Keratinocyte (primary cell): ENCODE measurements at regions not wholly inside any gene's neighbourhood (a gene's known extent, or its start where the extent isn't known, plus 50 kb on each side); places are given as distances from the start of the nearest gene placed in this dataset.

Source experiments
- DNase-seq: peaks from one replicate; pipeline ENCODE4 v3.0.0-alpha.2; 2011; ENCODE audit warnings: low read depth, missing footprints, low spot score
- FAIRE-seq: peaks from 2 replicates; lab custom pipeline; 2011; peaks lifted over from hg19 to GRCh38; lab: Jason Lieb, UNC
- H2AFZ ChIP-seq: 2 replicates; pipeline ENCODE4 v1.6.0; 2012; ENCODE audit warnings: low read length, control low read depth, inconsistent platforms; ENCODE audit not compliant: control insufficient read depth
- H3K27ac ChIP-seq: 2 replicates; pipeline ENCODE4 v1.5.1; 2011; ENCODE audit warnings: low read length; ENCODE audit not compliant: control insufficient read depth, insufficient read depth
- H3K27me3 ChIP-seq: 3 replicates; pipeline ENCODE4 v1.6.0; 2011; ENCODE audit warnings: low read length; ENCODE audit not compliant: control insufficient read depth, insufficient read depth; ENCODE audit errors: extremely low read depth
- H3K36me3 ChIP-seq, 2 experiments: 2 replicates in 1 of 2; 3 replicates in 1 of 2; pipeline ENCODE4 v1.5.1; 2011; ENCODE audit warnings: low read length in 2 of 2, mild to moderate bottlenecking in 1 of 2; ENCODE audit not compliant: control insufficient read depth in 2 of 2, insufficient read depth in 2 of 2; ENCODE audit errors: extremely low read depth in 1 of 2
- H3K4me1 ChIP-seq: 3 replicates; pipeline ENCODE4 v1.5.1; 2011; ENCODE audit warnings: low read length; ENCODE audit not compliant: control insufficient read depth, insufficient read depth; ENCODE audit errors: extremely low read depth
- H3K4me2 ChIP-seq: 3 replicates; pipeline ENCODE4 v1.6.0; 2011; ENCODE audit warnings: low read depth, low read length; ENCODE audit not compliant: control insufficient read depth, insufficient read depth; ENCODE audit errors: extremely low read depth
- H3K4me3 ChIP-seq, 3 experiments: fragments of 200-600 bp in 1 of 3; sonication (generic) in 1 of 3; 2 replicates in 2 of 3; 3 replicates in 1 of 3; pipeline ENCODE4 v1.5.1; 2011 to 2016; ENCODE audit warnings: low read length in 3 of 3, mild to moderate bottlenecking in 3 of 3, control low read depth in 2 of 3, inconsistent platforms in 1 of 3, low read depth in 1 of 3, mixed read lengths in 1 of 3, mixed run types in 1 of 3, moderate library complexity in 1 of 3; ENCODE audit not compliant: control insufficient read depth in 2 of 3, insufficient read depth in 2 of 3; ENCODE audit errors: extremely low read depth in 1 of 3
- H3K79me2 ChIP-seq: 2 replicates; pipeline ENCODE4 v1.6.0; 2012; ENCODE audit warnings: low read length; ENCODE audit not compliant: control insufficient read depth, insufficient read depth
- H3K9ac ChIP-seq: 3 replicates; pipeline ENCODE4 v1.6.0; 2011; ENCODE audit warnings: low read length; ENCODE audit not compliant: control insufficient read depth, insufficient read depth; ENCODE audit errors: extremely low read depth
- H3K9me1 ChIP-seq: 3 replicates; pipeline ENCODE4 v1.6.0; 2011; ENCODE audit warnings: low read length; ENCODE audit not compliant: control insufficient read depth, insufficient read depth; ENCODE audit errors: extremely low read depth
- H3K9me3 ChIP-seq: 2 replicates; pipeline ENCODE4 v1.5.1; 2012; ENCODE audit warnings: low read depth, low read length; ENCODE audit not compliant: control insufficient read depth
- H4K20me1 ChIP-seq: 3 replicates; pipeline ENCODE4 v1.6.0; 2011; ENCODE audit warnings: low read length; ENCODE audit not compliant: control insufficient read depth, insufficient read depth; ENCODE audit errors: extremely low read depth
- CTCF ChIP-seq, 3 experiments: IDR thresholded peaks in 1 of 3; conservative IDR thresholded peaks in 1 of 3; optimal IDR thresholded peaks in 1 of 3; 2 replicates in 2 of 3; 3 replicates in 1 of 3; pipeline versions ENCODE3 to v1.5.1; 2011; ENCODE audit warnings: low read length in 3 of 3, mild to moderate bottlenecking in 3 of 3, moderate library complexity in 2 of 3, control low read depth in 1 of 3, inconsistent platforms in 1 of 3; ENCODE audit not compliant: insufficient read depth in 2 of 3; ENCODE audit errors: extremely low read depth in 1 of 3
- EZH2 ChIP-seq: IDR thresholded peaks from one replicate; pipeline ENCODE4 v1.6.1; 2012; ENCODE audit warnings: inconsistent platforms, mild to moderate bottlenecking, low read length, moderate library complexity
- dilution Hi-C: fragments of 300-500 bp; cut with MboI; formaldehyde crosslinking; loops from one replicate; pipeline ENCODE4 v1.7.0; 2020; ENCODE audit warnings: low sequenced_read_pairs; ENCODE audit not compliant: extremely low pct_ligation_motif_present

GRCh38 chr11:45454917-45455401 is 168.8 kb upstream of the SYT13 start:
- Histone ChIP-seq H3K9ac (no peak overlapping the region), H3K4me2 (no peak overlapping the region), H3K27ac (no peak overlapping the region), H3K36me3 (no peaks in the 10 kb centered on the region), H3K9me3 (no peaks in the 10 kb centered on the region), H3K9me1 (no peaks in the 10 kb centered on the region), H4K20me1 (no peaks in the 10 kb centered on the region), H3K4me3 (no peak overlapping the region), H3K79me2 (no peaks in the 10 kb centered on the region), H2AFZ (no peak overlapping the region), H3K4me1 (no peaks in the 10 kb centered on the region), H3K27me3 (peaks cover 4% of the 10 kb centered on the region)
- dilution Hi-C loops = no loop called here
- DNase-seq = no peak
- TF ChIP-seq CTCF (optimal IDR thresholded peaks at IDR 0.05 in 1 of 3, IDR thresholded peaks at IDR 0.05 in 1 of 3, conservative IDR thresholded peaks at IDR 0.05 in 1 of 3; ENCODE audit: extremely low read depth in 1 of 3, insufficient read depth in 2 of 3, low read length in 3 of 3) (no peak), EZH2 (no peak)
- no peak for FAIRE-seq

GRCh38 chr11:45453721-45454120 is 167.6 kb upstream of the SYT13 start:
- no peaks in the 10 kb centered on the region for H4K20me1 ChIP-seq
- H3K4me2 ChIP-seq = no peak overlapping the region
- TF ChIP-seq EZH2 (no peak), CTCF (optimal IDR thresholded peaks at IDR 0.05 in 1 of 3, IDR thresholded peaks at IDR 0.05 in 1 of 3, conservative IDR thresholded peaks at IDR 0.05 in 1 of 3; ENCODE audit: extremely low read depth in 1 of 3, insufficient read depth in 2 of 3, low read length in 3 of 3) (no peak)
- no peaks in the 10 kb centered on the region for H3K79me2 ChIP-seq
- DNase-seq (no peak), FAIRE-seq (no peak)
- no peaks in the 10 kb centered on the region for H3K9me3 ChIP-seq
- peaks cover 4% of the 10 kb centered on the region for H3K27me3 ChIP-seq
- H3K4me3 ChIP-seq = no peak overlapping the region
- no peak overlapping the region for H3K27ac ChIP-seq
- H3K9ac ChIP-seq = no peak overlapping the region
- H3K36me3 ChIP-seq = no peaks in the 10 kb centered on the region
- no peak overlapping the region for H2AFZ ChIP-seq
- no peaks in the 10 kb centered on the region for H3K4me1 ChIP-seq
- dilution Hi-C loops = no loop called here
- H3K9me1 ChIP-seq = no peaks in the 10 kb centered on the region
